GM18858 (cell line): ENCODE measurements at regions not wholly inside any gene's neighbourhood (a gene's known extent, or its start where the extent isn't known, plus 50 kb on each side); places are given as distances from the start of the nearest gene placed in this dataset.

Experiments used
- ATAC-seq: cut with Tn5 transposase; IDR thresholded peaks from one replicate; pipeline ENCODE4 v1.9.1; 2021; ENCODE audit not compliant: unreplicated experiment

DNA sequence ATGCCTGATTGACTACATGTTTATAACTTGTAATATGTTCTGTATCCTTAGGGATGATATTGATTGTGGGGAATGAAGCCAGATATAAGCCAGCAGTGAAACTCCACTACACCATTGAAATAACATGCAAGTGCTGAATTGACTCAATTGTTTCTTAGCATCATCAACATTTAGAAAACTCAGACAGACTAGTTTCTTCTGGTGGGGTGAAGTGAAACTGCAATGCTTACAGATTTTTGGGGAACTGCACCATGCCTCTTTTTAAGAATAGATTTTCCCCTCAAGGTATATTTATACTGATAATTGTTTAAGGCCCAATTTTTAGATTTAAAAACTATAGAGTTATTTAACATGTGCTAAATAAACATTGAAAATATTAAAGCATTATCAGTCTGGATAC lies 1044.6 kb upstream of the EYS start:
- ATAC-seq, result no peak

DNA sequence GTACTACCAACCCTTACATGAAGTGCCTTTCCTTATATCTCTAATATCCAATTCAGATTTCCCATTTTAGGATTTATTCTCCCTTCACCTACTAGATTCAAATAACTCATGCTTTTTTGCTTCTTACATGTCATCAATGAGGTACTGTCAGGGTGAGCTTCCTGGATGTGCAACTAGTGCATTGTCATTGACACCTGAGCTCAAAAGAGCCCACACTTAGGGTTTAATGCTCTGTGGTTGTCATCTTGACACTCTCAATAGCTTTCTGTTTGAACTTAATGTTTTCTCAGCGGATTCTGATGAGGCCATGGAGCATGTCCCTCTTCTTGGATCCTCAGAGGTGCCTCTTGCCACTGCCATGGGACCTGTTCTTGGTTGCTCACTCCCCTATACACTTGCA lies 1033.3 kb upstream of the EYS start:
- ATAC-seq, result no peak

DNA sequence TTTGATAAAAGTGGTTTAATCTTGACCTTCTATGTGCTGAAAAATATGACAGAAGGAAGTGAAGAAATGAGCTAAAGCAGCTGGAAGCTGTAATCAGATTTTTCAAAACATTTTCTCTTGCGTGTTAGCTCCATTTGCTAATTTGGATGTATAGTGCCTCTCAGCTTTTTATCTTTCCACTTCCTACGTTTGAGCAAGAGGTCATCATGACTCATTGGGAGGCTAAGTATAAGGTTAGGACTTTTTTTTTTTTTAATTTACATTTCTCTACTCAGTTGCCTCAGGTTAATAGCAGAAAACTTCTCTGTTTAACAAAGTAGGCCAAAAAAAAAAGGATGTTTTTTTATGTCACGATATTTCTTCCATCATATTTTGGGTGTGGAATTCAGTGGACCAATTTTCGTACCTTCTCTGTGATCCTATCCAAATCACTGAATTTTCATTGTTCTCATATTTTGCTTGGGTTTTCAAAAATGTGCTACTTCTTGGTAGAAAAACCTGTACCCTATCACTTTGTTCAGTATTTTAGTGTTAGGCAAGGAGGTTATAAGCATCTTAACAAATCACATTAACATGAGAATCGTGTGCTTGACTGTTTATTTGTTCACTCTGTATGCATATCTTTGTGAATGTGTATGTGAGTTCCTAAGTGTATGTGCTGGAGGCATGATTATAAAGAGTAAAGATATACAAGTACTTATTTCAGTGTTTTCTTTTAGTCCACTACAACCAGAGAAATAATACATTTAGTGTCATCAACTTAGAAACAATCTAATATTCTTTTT lies 1028.3 kb upstream of the EYS start:
- ATAC-seq, result no peak

DNA sequence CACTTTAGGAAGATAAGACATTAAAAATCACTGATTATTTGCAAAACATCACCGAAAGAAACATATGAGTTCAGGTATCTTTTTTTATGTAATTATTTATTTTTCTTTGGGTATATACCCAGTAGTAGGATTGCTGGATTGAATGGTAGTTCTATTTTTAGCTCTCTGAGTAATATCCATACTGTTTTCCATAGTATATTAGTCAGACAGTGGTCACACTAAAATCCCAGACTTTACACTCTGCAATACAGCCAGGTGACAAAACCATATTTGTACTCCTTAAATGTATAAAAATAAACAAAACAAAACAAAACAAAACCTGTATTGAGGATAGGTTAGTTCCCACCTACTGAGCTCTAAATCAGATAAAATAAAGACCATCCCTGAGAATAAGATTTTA lies 1024.3 kb upstream of the EYS start:
- ATAC-seq, result no peak

DNA sequence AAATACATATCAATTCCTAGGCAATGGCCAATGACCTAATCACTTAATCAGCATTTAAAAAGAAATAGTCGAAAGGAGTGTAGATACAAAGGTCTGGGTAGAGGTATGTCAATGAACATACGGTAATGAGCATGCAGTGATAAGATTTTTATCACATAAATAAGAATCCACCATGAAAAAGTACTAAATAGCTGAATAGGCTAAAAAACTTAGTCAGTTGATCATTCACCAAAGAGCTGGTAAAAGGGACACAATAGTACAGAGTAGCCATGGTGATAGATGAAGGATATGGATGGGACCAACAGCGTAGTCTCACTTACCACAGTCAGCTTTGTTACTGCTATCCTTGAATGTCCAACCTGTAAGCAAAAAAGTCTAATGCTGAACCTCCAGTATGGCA lies 1018.6 kb upstream of the EYS start:
- no peak for ATAC-seq

DNA sequence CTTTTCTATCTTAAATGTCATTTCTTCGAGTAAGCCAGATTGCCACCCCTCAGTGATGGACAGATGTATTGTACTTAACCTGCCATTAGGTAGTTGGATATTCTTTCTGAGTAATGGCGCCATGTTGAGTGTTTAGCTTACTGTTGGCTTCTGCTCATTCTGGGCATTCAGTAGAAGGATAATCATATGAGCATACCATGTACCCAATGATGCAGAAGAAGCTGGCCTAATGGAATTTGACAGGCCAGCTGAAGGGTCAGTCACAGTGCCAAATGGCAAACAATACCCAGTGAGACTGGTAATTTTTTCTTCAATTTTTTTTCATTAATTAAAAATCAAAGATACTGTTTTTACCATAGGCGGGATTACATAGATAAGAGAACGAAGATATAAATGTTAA lies 1010.8 kb upstream of the EYS start:
- no peak for ATAC-seq

DNA sequence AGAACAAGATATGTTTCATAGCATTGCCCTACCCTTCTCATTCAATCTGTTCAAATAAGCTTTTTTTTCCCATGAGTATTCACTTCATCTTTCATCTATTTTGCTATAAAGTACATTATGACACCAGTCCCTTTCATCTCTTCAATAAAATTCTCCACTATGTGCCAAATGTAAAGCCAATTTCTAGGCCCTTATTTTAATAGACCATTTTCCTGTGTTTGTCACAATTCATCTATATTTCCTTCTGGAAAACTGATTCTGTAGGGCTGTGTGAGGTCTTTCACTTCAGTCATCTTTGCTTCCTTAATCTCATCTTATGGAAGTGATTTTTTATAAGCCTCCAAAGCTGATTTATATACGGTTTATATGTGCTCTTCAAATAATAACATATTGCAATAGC lies 992.4 kb upstream of the EYS start:
- ATAC-seq, result no peak

DNA sequence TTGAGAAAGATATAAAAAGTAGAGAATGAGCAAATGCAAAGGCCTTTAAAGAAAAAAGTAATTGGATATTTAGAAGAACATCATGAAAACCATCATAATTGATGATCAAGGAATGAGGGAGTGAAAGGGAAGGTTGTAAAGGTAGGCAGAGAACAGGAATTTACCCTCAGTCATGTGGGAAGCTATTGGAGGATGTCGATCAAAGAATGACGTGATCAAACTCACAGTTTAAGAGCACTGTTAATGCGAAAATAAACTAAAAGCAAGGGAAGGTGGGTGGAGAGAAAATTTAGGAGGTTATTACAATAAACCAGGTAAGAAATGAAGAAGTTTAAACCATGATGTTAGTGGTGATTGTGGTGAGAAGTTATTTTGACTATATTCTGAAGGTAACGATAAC lies 982.6 kb upstream of the EYS start:
- ATAC-seq, result no peak

DNA sequence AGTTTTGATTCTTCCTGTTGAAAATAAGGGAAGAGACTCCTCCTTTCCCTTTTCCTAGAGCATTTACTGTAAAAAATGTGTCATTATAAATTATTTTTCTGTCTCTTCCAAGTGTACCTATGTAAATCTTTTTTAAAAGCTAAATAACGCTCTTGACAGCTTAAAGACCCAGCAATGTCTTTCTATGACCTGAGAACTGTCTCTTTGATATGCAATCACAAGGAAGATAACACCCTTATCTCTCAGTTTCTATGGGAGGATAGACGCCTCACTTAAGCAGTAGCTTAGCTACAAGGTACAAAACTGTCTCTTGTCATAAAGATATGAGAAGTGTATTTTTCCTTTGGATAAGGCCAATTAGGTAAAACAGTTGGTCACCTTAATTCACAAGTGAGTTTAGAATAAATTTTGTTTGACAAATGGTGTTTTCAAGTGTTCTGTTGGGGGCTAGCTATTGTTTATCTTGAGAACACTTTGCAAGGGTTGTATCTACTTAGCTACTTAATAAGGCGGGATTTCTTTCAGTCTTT lies 980.6 kb upstream of the EYS start:
- no peak for ATAC-seq

DNA sequence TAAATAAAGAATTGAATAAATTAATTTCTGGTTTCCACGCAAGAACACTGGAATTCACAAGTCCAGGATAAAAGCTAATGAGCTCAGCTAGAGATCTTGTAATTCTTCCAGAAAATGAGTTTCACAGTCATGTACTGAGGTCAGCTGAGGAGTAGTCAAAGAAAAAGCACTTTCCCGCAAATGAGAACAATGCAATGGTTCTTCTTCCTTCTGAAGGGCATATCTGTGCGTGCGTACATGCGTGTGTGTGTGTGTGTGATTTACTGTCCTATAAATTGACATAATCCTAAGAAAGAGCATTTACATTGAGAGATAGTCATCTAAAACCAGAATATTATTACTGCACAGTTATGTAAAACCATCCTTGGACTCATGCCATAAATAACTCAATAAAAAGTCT lies 968.9 kb upstream of the EYS start:
- ATAC-seq, result no peak

DNA sequence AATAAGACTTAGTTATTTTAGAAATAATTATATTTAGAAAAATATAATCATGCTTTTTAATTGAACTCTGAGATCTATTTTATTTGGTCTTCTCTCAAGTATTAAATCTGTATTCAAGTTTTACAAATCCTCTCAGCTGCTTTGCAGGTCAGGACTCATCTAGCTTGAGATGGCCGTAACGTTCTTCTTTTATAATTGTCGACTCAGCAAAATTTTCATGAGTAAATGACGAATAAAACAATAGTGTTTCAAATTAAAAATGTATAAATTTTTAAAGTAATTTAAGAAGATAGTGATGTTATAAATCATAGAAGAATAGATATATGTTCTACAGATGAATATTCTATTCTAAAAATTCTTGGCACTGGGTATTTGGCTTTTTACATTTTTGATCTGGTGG lies 957.1 kb upstream of the EYS start:
- no peak for ATAC-seq

DNA sequence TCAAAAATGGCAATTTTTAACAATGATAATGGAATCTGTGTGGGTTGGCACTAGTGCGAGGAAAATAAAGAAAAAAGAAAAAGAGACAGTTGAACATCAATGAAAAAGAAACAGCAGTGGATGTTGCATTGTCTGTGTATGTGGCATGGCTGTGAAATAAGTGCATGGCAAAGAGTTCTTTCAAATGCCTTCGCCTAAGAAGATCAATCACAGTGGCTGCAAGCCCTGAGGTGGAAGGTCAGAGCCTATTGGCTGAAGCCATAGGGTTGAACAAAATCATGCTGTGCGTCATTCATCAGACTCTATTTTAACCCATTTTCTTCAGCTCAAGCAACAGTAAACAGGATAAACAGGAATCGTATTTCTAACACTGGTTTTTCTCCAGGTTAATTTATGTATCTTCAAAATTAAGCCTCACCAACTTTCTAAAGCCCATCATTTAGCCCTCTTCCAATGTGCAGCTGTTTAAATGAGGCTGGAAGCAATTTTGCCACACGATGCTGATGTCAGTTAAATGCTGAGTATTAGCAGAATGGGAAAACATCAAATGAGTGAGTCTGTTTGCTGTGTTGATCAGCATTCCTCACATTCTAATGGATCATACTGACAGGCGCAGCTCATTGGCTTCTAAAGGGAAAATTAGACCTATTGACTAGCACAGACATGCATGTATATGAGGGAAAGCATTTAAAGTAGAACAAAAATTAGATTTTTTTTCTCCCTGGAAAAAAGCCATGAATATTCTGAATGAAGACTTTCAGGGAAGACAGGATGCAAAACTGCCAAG lies 955.9 kb upstream of the EYS start:
- no peak for ATAC-seq

DNA sequence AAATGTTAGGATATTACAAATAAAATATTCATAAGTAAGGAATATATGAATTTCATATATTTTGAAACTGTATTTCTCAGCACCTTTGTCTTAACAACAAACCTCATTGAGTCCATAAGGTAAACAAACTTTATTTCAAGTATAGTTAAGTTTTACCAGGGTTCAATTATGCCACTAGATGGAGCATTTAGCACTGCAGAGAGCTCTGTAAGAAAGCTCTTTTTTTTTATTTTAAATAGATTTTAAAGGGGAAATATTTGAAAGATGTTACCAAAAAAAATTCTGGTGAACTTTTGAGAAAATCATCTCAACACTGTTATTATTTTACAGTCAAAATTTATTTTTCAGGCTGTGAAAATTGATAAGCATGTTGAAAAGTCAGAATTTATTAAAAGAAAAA lies 955.2 kb upstream of the EYS start:
- no peak for ATAC-seq

DNA sequence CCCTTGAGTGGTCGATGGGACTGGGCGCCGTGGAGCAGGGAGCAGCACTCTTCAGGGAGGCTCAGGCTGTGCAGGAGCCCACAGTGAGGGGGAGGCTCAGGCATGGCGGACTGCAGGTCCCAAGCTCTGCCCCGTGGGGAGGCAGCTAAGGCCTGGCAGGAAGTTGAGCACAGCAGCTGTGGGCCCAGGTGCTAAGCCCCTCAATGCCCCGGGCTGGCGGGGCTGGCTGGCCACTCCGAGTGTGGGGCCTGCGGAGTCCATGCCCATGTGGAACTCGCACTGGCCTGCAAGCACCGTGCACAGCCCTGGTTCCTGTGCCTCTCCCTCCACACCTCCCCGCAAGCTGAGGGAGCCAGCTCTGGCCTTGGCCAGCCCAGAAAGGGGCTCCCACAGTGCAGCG lies 948.4 kb upstream of the EYS start:
- ATAC-seq, result no peak

DNA sequence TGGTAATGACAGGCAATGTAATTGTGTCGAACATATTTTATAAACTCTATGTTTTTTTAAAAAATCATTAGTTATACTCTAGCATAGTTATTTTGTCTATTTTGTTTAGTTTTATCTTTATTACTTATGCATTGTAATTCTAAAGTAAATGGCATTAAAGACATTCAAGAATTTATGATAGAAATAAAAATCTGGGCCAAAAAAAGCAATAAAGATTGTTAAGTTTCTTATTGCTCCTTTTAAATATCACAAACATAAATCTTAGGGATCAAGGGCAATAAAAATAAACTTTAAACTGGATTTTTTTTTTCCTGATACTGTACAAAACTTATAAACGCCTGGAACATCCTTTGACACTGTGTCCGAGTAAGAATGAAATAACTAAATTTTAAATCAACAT lies 931.5 kb upstream of the EYS start:
- ATAC-seq, result no peak

DNA sequence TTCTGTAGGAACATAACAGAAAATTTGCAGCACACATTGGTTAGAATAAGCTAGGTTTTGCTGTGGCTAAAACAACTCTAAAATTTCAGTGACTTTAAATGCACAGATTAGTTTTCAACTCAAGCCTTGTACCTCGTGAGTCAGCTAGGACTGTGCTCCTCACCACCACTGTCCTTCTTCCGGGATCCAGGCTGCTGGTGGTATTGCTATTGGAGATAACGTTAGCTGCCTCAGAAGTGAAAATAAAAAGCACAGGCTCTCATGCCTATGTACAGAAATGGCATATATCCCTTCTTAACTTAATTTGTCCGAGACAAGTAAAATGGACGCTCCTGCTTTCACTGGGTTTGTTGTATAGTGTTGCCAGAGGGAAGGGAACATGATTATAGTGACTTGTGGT lies 931.1 kb upstream of the EYS start:
- no peak for ATAC-seq

DNA sequence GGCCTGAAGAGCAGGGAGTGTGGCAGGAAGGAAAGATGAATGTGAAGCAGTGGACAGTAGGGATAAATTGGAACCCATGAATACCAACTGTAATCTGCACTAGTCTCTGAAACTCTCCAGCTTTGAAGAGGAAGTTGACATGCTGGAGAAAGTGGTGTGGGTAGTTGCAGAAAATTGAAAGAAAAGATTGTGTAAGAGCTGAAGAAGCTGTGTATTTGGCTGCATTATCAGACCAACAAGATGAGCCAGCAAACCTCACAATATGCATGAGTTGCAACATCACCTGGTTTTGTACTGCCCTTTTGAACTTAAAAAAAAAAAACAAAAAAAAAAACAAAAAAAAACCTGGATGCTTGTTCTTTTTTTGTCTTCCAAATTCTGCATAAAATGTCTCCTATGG lies 921.9 kb upstream of the EYS start:
- no peak for ATAC-seq

DNA sequence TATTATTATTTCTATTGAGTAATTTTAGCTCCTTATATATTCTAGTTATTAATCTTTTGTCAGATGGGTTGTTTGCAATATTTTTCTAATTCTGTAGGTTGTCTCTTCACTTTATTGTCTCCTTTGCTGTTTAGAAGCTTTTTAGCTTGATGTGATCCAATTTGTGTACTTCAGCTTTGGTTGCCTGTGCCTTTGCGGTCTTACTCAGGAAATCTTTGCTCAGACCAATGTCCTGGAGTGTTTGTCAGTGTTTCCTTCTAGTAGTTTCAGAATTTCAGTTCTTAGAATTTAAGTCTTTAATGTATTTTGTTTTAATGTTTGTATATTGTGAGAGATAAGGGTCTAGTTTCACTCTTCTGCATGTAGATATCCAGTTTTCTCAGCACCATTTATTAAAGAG lies 916.0 kb upstream of the EYS start:
- no peak for ATAC-seq

DNA sequence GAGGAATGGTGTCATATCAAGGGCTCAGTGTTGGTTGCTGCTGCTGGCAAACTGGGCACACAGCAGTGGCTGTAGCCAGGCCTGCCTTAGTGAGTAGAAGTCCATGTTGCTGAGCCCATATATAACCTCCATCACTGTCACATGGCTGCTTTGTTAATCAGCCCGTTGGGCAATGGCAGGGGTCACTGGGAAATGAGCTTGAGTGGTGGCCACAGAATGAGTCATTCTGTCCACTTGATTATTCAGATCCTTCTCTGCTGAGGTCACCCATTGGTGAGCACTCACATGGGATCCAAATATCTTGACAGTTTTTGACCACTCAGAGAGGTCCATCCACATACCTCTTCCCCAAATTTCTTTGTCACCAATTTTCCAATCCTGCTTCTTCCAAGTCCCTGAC lies 898.9 kb upstream of the EYS start:
- no peak for ATAC-seq

DNA sequence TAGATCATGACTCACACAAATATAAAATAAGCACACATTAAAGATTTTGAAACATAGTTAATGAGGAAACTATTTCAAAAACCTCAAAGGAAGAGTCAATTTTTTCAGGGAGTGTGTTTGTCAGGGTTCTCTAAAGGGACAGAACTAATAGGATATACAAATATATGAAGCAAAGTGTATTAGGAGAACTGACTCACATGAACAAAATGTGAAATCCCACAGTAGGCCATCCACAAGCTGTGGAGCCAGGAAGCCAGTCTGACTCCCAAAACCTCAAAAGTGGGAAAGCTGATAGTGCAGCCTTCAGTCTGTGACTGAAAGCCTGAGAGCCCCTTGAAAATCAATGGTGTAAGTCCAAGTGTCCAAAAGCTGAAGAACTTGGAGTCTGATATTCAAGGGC lies 898.0 kb upstream of the EYS start:
- ATAC-seq, result no peak

DNA sequence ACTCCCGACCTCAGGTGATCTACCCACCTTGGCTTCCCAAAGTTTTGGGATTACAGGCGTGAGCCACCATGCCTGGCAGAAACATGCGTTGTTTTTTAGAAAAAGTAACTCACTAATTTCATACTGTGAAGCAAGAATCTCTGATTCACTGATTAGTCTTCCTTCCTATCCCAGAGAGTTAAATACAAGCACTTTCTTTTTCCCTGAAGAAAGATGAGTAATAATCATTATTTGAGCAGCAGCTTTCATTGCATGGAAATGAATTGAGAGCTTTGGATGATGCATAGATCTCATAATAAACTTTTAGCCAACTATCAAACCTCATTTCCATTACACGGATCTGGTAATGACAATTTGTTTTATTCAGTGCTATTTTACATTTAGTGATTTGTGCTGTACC lies 892.5 kb upstream of the EYS start:
- no peak for ATAC-seq

DNA sequence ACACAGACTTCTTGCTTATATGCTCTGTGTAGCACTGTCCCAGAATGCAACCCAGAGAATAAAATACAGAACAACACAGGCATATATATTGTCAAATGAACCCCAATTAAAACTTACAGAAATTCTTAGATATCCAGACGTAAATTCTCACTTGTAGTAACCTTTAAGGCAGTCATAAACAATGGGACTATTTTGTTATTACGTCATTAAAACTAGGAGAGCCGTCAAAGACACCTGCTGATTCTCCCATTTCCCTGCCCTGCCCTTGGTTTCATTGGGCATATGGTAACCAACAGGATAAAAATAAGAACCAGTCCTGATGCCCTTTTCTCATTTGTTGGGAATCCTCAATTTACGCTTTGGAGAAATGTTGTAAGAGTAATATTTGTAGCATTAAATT lies 871.3 kb upstream of the EYS start:
- ATAC-seq, result no peak

DNA sequence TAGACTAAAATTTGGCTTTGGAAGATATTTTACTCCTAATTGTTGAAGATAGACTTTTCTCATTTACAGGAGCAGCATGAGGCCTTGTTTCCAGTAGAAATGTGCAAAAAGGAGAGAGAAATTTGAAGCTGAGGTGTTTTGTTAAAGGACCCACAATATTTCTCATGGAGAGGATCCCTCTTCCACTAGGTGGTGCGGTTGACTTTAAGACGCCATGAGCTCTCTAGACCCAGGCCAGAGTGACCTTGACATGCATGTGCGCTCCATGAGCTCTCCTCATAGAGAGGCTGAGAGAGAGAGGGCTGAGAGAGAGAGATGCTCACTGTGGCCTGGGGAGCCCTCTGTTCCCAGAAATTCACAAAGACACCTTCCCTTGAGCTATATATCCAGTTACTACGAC lies 861.2 kb upstream of the EYS start:
- no peak for ATAC-seq
